ENCODE measurements at regions not wholly inside any gene's neighbourhood (a gene's known extent, or its start where the extent isn't known, plus 50 kb on each side); places are given as distances from the start of the nearest gene placed in this dataset.

DNA sequence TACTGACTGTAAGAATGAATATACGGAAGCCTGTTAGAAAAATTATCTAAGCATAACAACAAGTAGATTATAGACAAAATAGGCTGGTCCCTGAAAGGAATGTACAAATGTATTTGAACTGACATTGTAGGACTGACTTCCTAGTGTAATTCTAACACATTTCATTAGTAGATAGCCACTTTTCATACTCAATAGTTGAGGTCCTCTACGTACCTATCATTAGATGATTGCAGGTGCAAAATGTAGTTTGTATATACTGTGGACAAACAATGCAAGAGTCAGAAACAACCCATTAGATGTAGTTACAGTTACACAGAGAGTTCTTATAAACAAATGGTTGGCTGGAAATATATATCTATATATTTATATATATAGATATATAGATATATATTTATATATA lies 402.3 kb upstream of the SLITRK6 start:
- H3K4me2 ChIP-seq (ENCODE audit: low read length), result no peak overlapping the region
- H3K4me3 ChIP-seq (ENCODE audit: low read depth, low read length, poor library complexity, severe bottlenecking), result no peak overlapping the region
- H2AFZ ChIP-seq (ENCODE audit: low read length), result no peak overlapping the region
- BruUV-seq (replicated peaks), result no TSS peak
- DNase-seq (ENCODE audit: low spot score), result no peak
- POLR2A ChIA-PET, result no interaction called here
- H3K4me1 ChIP-seq (ENCODE audit: insufficient read depth, low read length, poor library complexity, severe bottlenecking), result no peaks in the 10 kb centered on the region
- H3K9me2 ChIP-seq (ENCODE audit: insufficient read depth, low read length), result no peaks in the 10 kb centered on the region
- intact Hi-C loops (cut with micrococcal nuclease; ENCODE audit: unreplicated experiment), result no loop called here
- no peak for TF ChIP-seq EZH2phosphoT487 (IDR thresholded peaks at IDR 0.05; ENCODE audit: borderline replicate concordance, low read depth, low read length)
- TF ChIP-seq CTCF (conservative IDR thresholded peaks at IDR 0.05; ENCODE audit: low read length), result no peak
- H4K20me1 ChIP-seq (ENCODE audit: insufficient read depth, low read length), result no peaks in the 10 kb centered on the region
- CTCF ChIA-PET (ENCODE audit: unreplicated experiment), result no interaction called here
- no peaks in the 10 kb centered on the region for H3K9me3 ChIP-seq (ENCODE audit: low read length)
- no peak overlapping the region for H3K27ac ChIP-seq (ENCODE audit: low read depth, low read length, poor library complexity, severe bottlenecking)
- no peaks in the 10 kb centered on the region for H3K79me2 ChIP-seq (ENCODE audit: insufficient read depth, low read depth, low read length)
- H3K36me3 ChIP-seq (ENCODE audit: insufficient read depth, low read length), result no peaks in the 10 kb centered on the region

GRCh38 chr13:86193281-86193680 lies 394.1 kb upstream of the SLITRK6 start:
- BruUV-seq (replicated peaks), result no TSS peak

DNA sequence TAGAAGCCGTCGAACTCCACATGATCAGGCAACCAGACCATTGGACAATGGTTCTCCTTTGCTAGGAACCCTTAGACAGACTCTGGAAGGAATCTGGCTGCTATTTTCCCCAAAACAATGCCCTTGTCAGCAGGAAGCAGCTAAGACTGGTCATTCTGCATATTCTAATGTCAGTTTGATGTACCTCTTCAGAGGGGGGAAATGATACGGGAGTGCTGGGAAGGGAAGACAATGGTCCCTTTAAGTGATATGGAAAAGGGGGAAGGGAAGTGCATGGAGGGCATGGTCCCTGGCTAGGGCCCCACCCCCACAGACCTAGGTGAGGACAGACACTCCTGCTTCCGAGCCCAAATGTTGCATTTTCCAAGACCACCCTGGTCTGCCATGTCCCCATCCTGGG lies 389.0 kb upstream of the SLITRK6 start:
- Histone ChIP-seq H2AFZ (ENCODE audit: low read length) (no peak overlapping the region), H3K27ac (ENCODE audit: low read depth, low read length, poor library complexity, severe bottlenecking) (no peak overlapping the region), H3K36me3 (ENCODE audit: insufficient read depth, low read length) (no peaks in the 10 kb centered on the region), H3K4me3 (ENCODE audit: low read depth, low read length, poor library complexity, severe bottlenecking) (no peak overlapping the region), H4K20me1 (ENCODE audit: insufficient read depth, low read length) (no peaks in the 10 kb centered on the region), H3K9me2 (ENCODE audit: insufficient read depth, low read length) (no peaks in the 10 kb centered on the region), H3K79me2 (ENCODE audit: insufficient read depth, low read depth, low read length) (no peaks in the 10 kb centered on the region), H3K9me3 (ENCODE audit: low read length) (no peaks in the 10 kb centered on the region), H3K4me2 (ENCODE audit: low read length) (no peak overlapping the region), H3K4me1 (ENCODE audit: insufficient read depth, low read length, poor library complexity, severe bottlenecking) (no peaks in the 10 kb centered on the region)
- POLR2A ChIA-PET, result no interaction called here
- intact Hi-C loops (cut with micrococcal nuclease; ENCODE audit: unreplicated experiment), result no loop called here
- CTCF ChIA-PET (ENCODE audit: unreplicated experiment), result no interaction called here
- BruUV-seq (replicated peaks), result no TSS peak
- TF ChIP-seq EZH2phosphoT487 (IDR thresholded peaks at IDR 0.05; ENCODE audit: borderline replicate concordance, low read depth, low read length) (no peak), CTCF (conservative IDR thresholded peaks at IDR 0.05; ENCODE audit: low read length) (no peak)
- no peak for DNase-seq (ENCODE audit: low spot score)

More at GRCh38 chr13:86193281-86193680, 394.1 kb upstream of the SLITRK6 start:
- Histone ChIP-seq H3K27ac (ENCODE audit: low read depth, low read length, poor library complexity, severe bottlenecking) (no peak overlapping the region), H3K4me2 (ENCODE audit: low read length) (no peak overlapping the region), H3K9me3 (ENCODE audit: low read length) (no peaks in the 10 kb centered on the region), H3K79me2 (ENCODE audit: insufficient read depth, low read depth, low read length) (no peaks in the 10 kb centered on the region), H3K4me1 (ENCODE audit: insufficient read depth, low read length, poor library complexity, severe bottlenecking) (no peaks in the 10 kb centered on the region), H3K36me3 (ENCODE audit: insufficient read depth, low read length) (no peaks in the 10 kb centered on the region), H3K4me3 (ENCODE audit: low read depth, low read length, poor library complexity, severe bottlenecking) (no peak overlapping the region), H4K20me1 (ENCODE audit: insufficient read depth, low read length) (no peaks in the 10 kb centered on the region), H2AFZ (ENCODE audit: low read length) (no peak overlapping the region), H3K9me2 (ENCODE audit: insufficient read depth, low read length) (no peaks in the 10 kb centered on the region)
- DNase-seq (ENCODE audit: low spot score), result no peak
- ChIA-PET CTCF (ENCODE audit: unreplicated experiment) (no interaction called here), POLR2A (interaction anchor here (0.6 kb wide), 1 partner anchor 198 kb away, joined by 3 read pairs; no protein-coding TSS in a partner anchor)
- intact Hi-C loops (cut with micrococcal nuclease; ENCODE audit: unreplicated experiment), result no loop called here
- TF ChIP-seq EZH2phosphoT487 (IDR thresholded peaks at IDR 0.05; ENCODE audit: borderline replicate concordance, low read depth, low read length), result no peak
- TF ChIP-seq CTCF (conservative IDR thresholded peaks at IDR 0.05; ENCODE audit: low read length), result no peak

Data from OCI-LY7 (cell line).